ENCODE measurements at regions not wholly inside any gene's neighbourhood (a gene's known extent, or its start where the extent isn't known, plus 50 kb on each side); places are given as distances from the start of the nearest gene placed in this dataset.

DNA sequence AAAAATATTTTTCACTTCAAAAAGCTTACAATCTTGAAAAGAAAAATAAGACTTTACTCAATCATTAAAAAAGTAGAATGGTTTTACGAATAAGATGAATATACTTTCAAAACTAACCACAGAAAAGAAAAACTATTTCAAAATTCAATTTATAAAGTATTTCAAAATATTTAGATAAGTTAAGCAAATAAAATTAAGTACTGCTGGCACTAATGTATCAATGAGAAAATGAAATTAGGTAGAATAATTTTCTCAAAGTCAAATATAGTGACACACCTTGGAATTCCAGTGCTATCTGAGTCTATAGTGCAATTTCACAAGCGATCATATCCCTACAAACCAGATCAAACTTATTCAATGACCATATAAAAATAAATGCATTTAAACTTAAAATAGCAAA lies 109.8 kb upstream of the SEMA3A start:
- ChIA-PET CTCF (ENCODE audit: unreplicated experiment) (no interaction called here), POLR2A (interaction anchor here (0.6 to 0.7 kb wide), 2 partner anchors 9 to 63 kb away, joined by 3 to 4 read pairs; no protein-coding TSS in a partner anchor)
- DNase-seq (ENCODE audit: low spot score), result no peak
- no peak overlapping the region for H3K4me2 ChIP-seq (ENCODE audit: low read length)
- H3K9me2 ChIP-seq (ENCODE audit: insufficient read depth, low read length), result no peaks in the 10 kb centered on the region
- no peaks in the 10 kb centered on the region for H3K4me1 ChIP-seq (ENCODE audit: insufficient read depth, low read length, poor library complexity, severe bottlenecking)
- no peaks in the 10 kb centered on the region for H4K20me1 ChIP-seq (ENCODE audit: insufficient read depth, low read length)
- no peak overlapping the region for H2AFZ ChIP-seq (ENCODE audit: low read length)
- TF ChIP-seq EZH2phosphoT487 (IDR thresholded peaks at IDR 0.05; ENCODE audit: borderline replicate concordance, low read depth, low read length) (no peak), CTCF (conservative IDR thresholded peaks at IDR 0.05; ENCODE audit: low read length) (no peak)
- intact Hi-C loops (cut with micrococcal nuclease; ENCODE audit: unreplicated experiment), result no loop called here
- no peak overlapping the region for H3K4me3 ChIP-seq (ENCODE audit: low read depth, low read length, poor library complexity, severe bottlenecking)
- no peaks in the 10 kb centered on the region for H3K9me3 ChIP-seq (ENCODE audit: low read length)
- H3K27ac ChIP-seq (ENCODE audit: low read depth, low read length, poor library complexity, severe bottlenecking), result no peak overlapping the region
- H3K79me2 ChIP-seq (ENCODE audit: insufficient read depth, low read depth, low read length), result no peaks in the 10 kb centered on the region
- no TSS peak for BruUV-seq (replicated peaks)
- no peaks in the 10 kb centered on the region for H3K36me3 ChIP-seq (ENCODE audit: insufficient read depth, low read length)

DNA sequence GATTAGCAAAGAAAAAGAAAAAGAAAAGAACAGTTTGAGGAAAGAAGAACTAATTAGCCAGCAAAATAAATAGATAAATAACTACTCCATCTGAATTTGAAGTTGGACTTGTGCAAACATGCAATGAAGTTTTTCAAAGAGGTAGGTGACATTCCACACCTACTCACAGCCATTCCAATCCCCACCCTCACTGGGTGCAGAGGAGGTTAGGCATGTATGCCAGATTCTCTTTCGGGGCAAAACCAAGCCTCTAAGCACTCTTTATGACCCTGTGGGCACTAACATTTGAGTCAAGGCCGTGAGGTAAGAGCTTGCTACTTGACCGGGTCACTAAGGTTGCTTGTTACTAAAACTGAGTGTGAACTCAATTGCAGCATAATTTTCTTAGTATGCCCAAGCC lies 108.4 kb upstream of the SEMA3A start:
- H3K27ac ChIP-seq (ENCODE audit: low read depth, low read length, poor library complexity, severe bottlenecking), result no peak overlapping the region
- no peaks in the 10 kb centered on the region for H3K36me3 ChIP-seq (ENCODE audit: insufficient read depth, low read length)
- TF ChIP-seq EZH2phosphoT487 (IDR thresholded peaks at IDR 0.05; ENCODE audit: borderline replicate concordance, low read depth, low read length) (no peak), CTCF (conservative IDR thresholded peaks at IDR 0.05; ENCODE audit: low read length) (no peak)
- BruUV-seq (replicated peaks), result no TSS peak
- H3K79me2 ChIP-seq (ENCODE audit: insufficient read depth, low read depth, low read length), result no peaks in the 10 kb centered on the region
- no peak for DNase-seq (ENCODE audit: low spot score)
- ChIA-PET POLR2A (no interaction called here), CTCF (ENCODE audit: unreplicated experiment) (no interaction called here)
- H3K4me2 ChIP-seq (ENCODE audit: low read length), result no peak overlapping the region
- no peaks in the 10 kb centered on the region for H3K9me2 ChIP-seq (ENCODE audit: insufficient read depth, low read length)
- intact Hi-C loops (cut with micrococcal nuclease; ENCODE audit: unreplicated experiment), result no loop called here
- H3K4me3 ChIP-seq (ENCODE audit: low read depth, low read length, poor library complexity, severe bottlenecking), result no peak overlapping the region
- no peaks in the 10 kb centered on the region for H3K4me1 ChIP-seq (ENCODE audit: insufficient read depth, low read length, poor library complexity, severe bottlenecking)
- no peaks in the 10 kb centered on the region for H3K9me3 ChIP-seq (ENCODE audit: low read length)
- H4K20me1 ChIP-seq (ENCODE audit: insufficient read depth, low read length), result no peaks in the 10 kb centered on the region
- H2AFZ ChIP-seq (ENCODE audit: low read length), result no peak overlapping the region

DNA sequence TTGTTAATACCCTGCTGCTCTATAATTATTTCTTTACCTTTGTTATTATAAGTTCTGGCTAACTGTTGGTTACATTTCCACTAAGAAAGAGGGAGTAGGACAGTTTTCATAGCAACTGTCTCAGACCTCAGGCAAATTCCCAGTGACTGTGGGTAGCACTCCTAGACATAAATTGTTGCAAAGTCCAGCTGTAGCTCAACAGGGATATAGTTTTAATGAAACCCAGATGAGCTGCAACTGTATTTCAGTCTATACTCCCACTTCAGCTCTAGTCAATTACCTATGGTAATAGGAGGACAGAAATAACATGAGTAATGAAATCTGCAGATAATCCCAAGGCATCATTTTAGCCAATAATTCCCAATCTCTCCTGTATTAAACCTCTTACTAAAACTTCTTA lies 103.0 kb upstream of the SEMA3A start:
- H3K27ac ChIP-seq (ENCODE audit: low read depth, low read length, poor library complexity, severe bottlenecking), result no peak overlapping the region
- no peaks in the 10 kb centered on the region for H4K20me1 ChIP-seq (ENCODE audit: insufficient read depth, low read length)
- intact Hi-C loops (cut with micrococcal nuclease; ENCODE audit: unreplicated experiment), result no loop called here
- no peak overlapping the region for H2AFZ ChIP-seq (ENCODE audit: low read length)
- BruUV-seq (replicated peaks), result no TSS peak
- H3K4me1 ChIP-seq (ENCODE audit: insufficient read depth, low read length, poor library complexity, severe bottlenecking), result no peaks in the 10 kb centered on the region
- H3K9me3 ChIP-seq (ENCODE audit: low read length), result no peaks in the 10 kb centered on the region
- TF ChIP-seq CTCF (conservative IDR thresholded peaks at IDR 0.05; ENCODE audit: low read length) (no peak), EZH2phosphoT487 (IDR thresholded peaks at IDR 0.05; ENCODE audit: borderline replicate concordance, low read depth, low read length) (no peak)
- POLR2A ChIA-PET, result no interaction called here
- H3K9me2 ChIP-seq (ENCODE audit: insufficient read depth, low read length), result no peaks in the 10 kb centered on the region
- H3K79me2 ChIP-seq (ENCODE audit: insufficient read depth, low read depth, low read length), result no peaks in the 10 kb centered on the region
- CTCF ChIA-PET (ENCODE audit: unreplicated experiment), result no interaction called here
- H3K36me3 ChIP-seq (ENCODE audit: insufficient read depth, low read length), result no peaks in the 10 kb centered on the region
- DNase-seq (ENCODE audit: low spot score), result no peak
- H3K4me2 ChIP-seq (ENCODE audit: low read length), result no peak overlapping the region
- H3K4me3 ChIP-seq (ENCODE audit: low read depth, low read length, poor library complexity, severe bottlenecking), result no peak overlapping the region
